MCF 10A (cell line): ENCODE measurements at regions not wholly inside any gene's neighbourhood (a gene's known extent, or its start where the extent isn't known, plus 50 kb on each side); places are given as distances from the start of the nearest gene placed in this dataset.

Experiments used
- BruUV-seq: library from RNA; stranded (reverse); fragments of 400-500 nt; replicated peaks from 2 replicates; lab custom pipeline; 2021; lab: Mats Ljungman, UMichigan
- CTCF ChIA-PET: fragments of 300-600 bp; sonication (Branson Sonifier 250); formaldehyde crosslinking; extraction: SDS; loops from one replicate; lab custom pipeline; 2021; ENCODE audit warnings: antibody characterized with exemption, inconsistent platforms; lab: Yijun Ruan, JAX
- POLR2A ChIA-PET: fragments of 300-600, 350-650 bp; sonication (Branson Sonifier 250); formaldehyde crosslinking; extraction: SDS; loops from one replicate; lab custom pipeline; 2020; ENCODE audit warnings: antibody characterized with exemption, inconsistent platforms; lab: Yijun Ruan, JAX
- DNase-seq: peaks from one replicate; pipeline ENCODE4 v3.0.0-alpha.2; 2018; ENCODE audit not compliant: unreplicated experiment
- H3K27ac Mint-ChIP-seq: one replicate; pipeline ENCODE4 v1.8.0; 2022; ENCODE audit warnings: mild to moderate bottlenecking, low read depth, mixed read lengths; ENCODE audit not compliant: unreplicated experiment
- H3K27me3 Mint-ChIP-seq: one replicate; pipeline ENCODE4 v1.8.0; 2022; ENCODE audit warnings: mixed read lengths; ENCODE audit not compliant: insufficient read depth, unreplicated experiment
- H3K36me3 Mint-ChIP-seq: one replicate; pipeline ENCODE4 v1.8.0; 2022; ENCODE audit warnings: mild to moderate bottlenecking, moderate library complexity, mixed read lengths; ENCODE audit not compliant: insufficient read depth, unreplicated experiment
- H3K4me1 Mint-ChIP-seq: one replicate; pipeline ENCODE4 v1.8.0; 2022; ENCODE audit warnings: mixed read lengths; ENCODE audit not compliant: insufficient read depth, unreplicated experiment
- H3K4me3 Mint-ChIP-seq: one replicate; pipeline ENCODE4 v1.8.0; 2022; ENCODE audit warnings: mild to moderate bottlenecking, moderate library complexity, mixed read lengths; ENCODE audit not compliant: unreplicated experiment
- H3K9me3 Mint-ChIP-seq: one replicate; pipeline ENCODE4 v1.8.0; 2022; ENCODE audit warnings: mixed read lengths; ENCODE audit not compliant: unreplicated experiment
- intact Hi-C: fragments of 100-400 bp; cut with micrococcal nuclease; formaldehyde crosslinking; loops from 2 replicates; pipeline ENCODE4 v1.14.1; 2022
- TF ChIP-seq, protein P1 (sequence below): fragments of 200-600 bp; IDR thresholded peaks from one replicate; pipeline ENCODE4 v1.8.0; 2022; ENCODE audit warnings: antibody characterized with exemption, mild to moderate bottlenecking; ENCODE audit not compliant: unreplicated experiment

DNA sequence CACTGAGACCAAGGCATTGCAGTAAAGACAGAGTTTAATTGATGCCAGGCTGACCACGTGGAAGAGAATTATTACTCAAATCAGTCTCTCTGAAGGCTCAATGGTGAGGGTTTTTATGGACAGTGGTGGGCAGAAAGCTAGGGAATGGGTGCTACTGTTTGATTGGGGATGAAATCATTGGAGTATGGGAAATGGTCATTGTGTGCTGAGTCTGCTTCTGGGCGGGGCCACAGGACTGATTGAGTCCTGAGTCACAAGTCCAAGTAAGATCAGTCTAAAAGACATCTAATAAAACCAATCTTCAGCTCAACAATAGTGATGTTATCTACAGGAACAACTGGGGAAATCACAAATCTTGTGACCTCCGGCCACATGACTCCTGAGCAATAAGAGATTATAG, 868.4 kb downstream of the SORCS3 start:
- H3K27ac Mint-ChIP-seq = no peak overlapping the region
- H3K36me3 Mint-ChIP-seq = no peaks in the 10 kb centered on the region
- H3K9me3 Mint-ChIP-seq = peaks cover 6% of the 10 kb centered on the region
- intact Hi-C loops = no loop called here
- H3K27me3 Mint-ChIP-seq = no peaks in the 10 kb centered on the region
- no peaks in the 10 kb centered on the region for H3K4me1 Mint-ChIP-seq
- DNase-seq = peak; percentile 6
- TF ChIP-seq, protein P1, sequence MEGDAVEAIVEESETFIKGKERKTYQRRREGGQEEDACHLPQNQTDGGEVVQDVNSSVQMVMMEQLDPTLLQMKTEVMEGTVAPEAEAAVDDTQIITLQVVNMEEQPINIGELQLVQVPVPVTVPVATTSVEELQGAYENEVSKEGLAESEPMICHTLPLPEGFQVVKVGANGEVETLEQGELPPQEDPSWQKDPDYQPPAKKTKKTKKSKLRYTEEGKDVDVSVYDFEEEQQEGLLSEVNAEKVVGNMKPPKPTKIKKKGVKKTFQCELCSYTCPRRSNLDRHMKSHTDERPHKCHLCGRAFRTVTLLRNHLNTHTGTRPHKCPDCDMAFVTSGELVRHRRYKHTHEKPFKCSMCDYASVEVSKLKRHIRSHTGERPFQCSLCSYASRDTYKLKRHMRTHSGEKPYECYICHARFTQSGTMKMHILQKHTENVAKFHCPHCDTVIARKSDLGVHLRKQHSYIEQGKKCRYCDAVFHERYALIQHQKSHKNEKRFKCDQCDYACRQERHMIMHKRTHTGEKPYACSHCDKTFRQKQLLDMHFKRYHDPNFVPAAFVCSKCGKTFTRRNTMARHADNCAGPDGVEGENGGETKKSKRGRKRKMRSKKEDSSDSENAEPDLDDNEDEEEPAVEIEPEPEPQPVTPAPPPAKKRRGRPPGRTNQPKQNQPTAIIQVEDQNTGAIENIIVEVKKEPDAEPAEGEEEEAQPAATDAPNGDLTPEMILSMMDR = no peak
- BruUV-seq = no TSS peak
- ChIA-PET POLR2A (no interaction called here), CTCF (no interaction called here)
- no peak overlapping the region for H3K4me3 Mint-ChIP-seq

GRCh38 chr10:105506262-105506661, 865.2 kb downstream of the SORCS3 start:
- Mint-ChIP-seq H3K4me3 (no peak overlapping the region), H3K9me3 (peaks cover 6% of the 10 kb centered on the region), H3K27ac (no peak overlapping the region), H3K27me3 (no peaks in the 10 kb centered on the region), H3K4me1 (no peaks in the 10 kb centered on the region), H3K36me3 (no peaks in the 10 kb centered on the region)
- ChIA-PET POLR2A (no interaction called here), CTCF (no interaction called here)
- intact Hi-C loops = no loop called here
- no peak for DNase-seq
- TF ChIP-seq, protein P1 = no peak
- no TSS peak for BruUV-seq

DNA sequence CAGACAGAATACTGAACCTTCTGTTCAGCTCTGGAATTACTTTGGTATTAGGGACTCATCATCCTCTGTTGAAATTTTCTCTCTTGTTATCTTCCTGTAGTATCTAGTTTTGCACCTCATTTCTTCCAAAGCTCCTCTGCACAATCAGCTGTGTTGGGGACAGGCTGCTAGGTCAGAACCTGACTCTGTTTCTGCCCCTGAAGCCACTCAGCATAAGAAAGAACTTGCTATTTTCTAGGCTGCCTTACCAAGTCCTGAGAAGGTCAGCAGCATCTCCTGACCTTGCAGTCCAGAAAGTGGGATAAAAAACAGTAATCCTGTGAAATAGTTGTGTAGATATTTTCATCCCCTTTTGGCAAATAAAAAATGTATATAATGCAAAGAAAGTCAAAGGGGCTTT, 862.6 kb downstream of the SORCS3 start:
- CTCF ChIA-PET = no interaction called here
- H3K4me1 Mint-ChIP-seq = no peaks in the 10 kb centered on the region
- TF ChIP-seq, protein P1 = no peak

GRCh38 chr10:105502058-105502457, 861.0 kb downstream of the SORCS3 start:
- H3K36me3 Mint-ChIP-seq = no peaks in the 10 kb centered on the region
- no peaks in the 10 kb centered on the region for H3K4me1 Mint-ChIP-seq
- TF ChIP-seq, protein P1 = no peak
- ChIA-PET POLR2A (no interaction called here), CTCF (interaction anchor here (1.2 kb wide), 1 partner anchor 12 kb away, joined by 3 read pairs; no protein-coding TSS in a partner anchor)
- no peak overlapping the region for H3K4me3 Mint-ChIP-seq
- intact Hi-C loops = no loop called here
- no peaks in the 10 kb centered on the region for H3K27me3 Mint-ChIP-seq
- no TSS peak for BruUV-seq
- no peak for DNase-seq
- no peaks in the 10 kb centered on the region for H3K9me3 Mint-ChIP-seq
- no peak overlapping the region for H3K27ac Mint-ChIP-seq

More for the DNA sequence above, 862.6 kb downstream of the SORCS3 start:
- Mint-ChIP-seq H3K4me3 (no peak overlapping the region), H3K27ac (no peak overlapping the region), H3K27me3 (no peaks in the 10 kb centered on the region), H3K36me3 (no peaks in the 10 kb centered on the region), H3K9me3 (peaks cover 3% of the 10 kb centered on the region)
- POLR2A ChIA-PET = no interaction called here
- intact Hi-C loops = no loop called here
- no peak for DNase-seq
- BruUV-seq = no TSS peak
